HG02798 (cell line): ENCODE measurements at regions not wholly inside any gene's neighbourhood (a gene's known extent, or its start where the extent isn't known, plus 50 kb on each side); places are given as distances from the start of the nearest gene placed in this dataset.

Experiments
- ATAC-seq: cut with Tn5 transposase; IDR thresholded peaks from one replicate; pipeline ENCODE4 v1.9.1; 2021; ENCODE audit warnings: mild to moderate bottlenecking; ENCODE audit not compliant: unreplicated experiment, poor library complexity

- no peak for ATAC-seq
Observed at GRCh38 chr5:152274224-152274623, 130.9 kb downstream of the NMUR2 start.

DNA sequence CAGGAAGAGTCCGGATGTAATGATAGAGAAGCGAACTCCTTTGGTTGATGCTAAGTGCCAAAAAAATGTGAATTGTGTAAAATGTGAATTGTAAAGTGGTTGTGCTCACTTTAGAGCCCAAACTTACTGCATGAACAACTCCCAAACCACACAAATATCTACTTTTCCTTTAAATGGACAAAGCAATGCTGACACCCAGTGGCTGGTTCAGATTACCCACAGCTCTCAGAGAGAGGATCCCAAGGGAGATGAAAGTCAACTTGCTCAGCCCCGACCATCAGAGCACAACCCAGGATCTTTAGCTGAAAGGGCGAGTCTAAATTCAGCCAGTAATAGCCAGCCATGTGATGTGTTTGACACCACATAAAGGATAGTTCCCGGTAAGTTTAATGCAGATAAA, 133.7 kb downstream of the NMUR2 start:
- ATAC-seq, result no peak

GRCh38 chr5:152270096-152270495, 135.0 kb downstream of the NMUR2 start:
- ATAC-seq, result no peak

DNA sequence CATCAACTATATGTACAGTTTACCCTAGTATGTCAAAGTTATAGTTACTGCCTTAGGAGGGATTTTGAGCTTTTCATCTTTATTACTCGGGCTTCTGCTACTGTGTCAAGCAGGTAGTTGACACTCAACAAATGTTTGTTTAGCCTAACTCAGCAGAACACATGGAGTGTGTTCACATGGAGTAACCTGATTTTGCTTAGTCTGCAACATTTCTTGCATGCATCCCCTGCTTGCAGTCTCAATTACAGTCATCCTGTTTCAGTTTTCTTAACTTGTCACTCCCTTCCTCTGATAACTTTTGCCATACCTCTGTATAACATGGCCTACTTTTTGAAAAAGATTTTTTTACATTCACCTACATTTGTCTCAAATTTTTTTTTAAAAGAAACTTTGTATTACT, 135.5 kb downstream of the NMUR2 start:
- no peak for ATAC-seq

DNA sequence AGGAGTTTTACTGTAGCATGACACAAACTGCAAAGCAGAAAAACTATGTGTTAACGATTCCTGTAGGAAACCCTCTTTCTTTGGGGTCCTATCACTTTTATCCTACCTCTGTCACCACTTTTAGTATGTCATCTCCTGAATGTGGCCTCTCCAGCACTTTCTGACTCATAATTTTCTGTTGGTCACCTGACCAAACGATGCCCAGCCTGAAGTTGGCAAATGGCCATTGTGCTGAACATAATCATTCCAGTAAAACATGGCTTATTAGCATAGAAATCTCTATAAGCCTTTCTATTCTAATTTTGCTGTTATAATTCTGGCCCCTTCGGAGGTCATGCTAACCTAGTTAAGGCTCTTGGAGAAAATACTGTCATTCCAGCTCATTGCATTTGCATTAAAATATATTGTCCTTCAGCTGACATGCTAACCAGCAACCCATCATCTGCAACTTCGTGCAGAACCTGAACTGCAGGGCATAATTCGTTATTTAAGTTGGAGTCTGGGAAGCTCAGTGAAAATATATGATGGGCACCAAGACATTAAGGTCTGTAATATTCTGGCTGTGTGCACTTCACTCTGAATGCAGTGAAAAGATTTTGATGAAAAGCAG, 140.3 kb downstream of the NMUR2 start:
- no peak for ATAC-seq

DNA sequence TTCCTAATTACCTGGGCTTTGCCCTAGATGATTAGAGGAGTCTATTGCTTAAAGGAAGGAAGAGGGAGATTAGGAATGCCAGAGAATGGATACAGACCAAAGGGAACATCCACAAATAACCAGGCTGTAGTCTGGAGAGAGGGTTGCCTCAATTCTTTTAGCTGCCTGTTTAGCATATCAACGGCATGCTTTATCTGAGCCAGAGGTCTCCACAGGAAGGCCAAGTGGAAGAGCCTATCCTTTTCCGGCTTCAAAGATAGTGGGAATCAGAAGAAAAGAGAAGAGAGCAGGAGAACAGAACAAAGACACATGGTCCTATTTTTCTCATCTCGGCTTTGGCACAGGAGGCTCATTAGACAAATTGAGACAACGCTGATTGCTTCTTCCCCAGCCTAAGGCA, 142.4 kb downstream of the NMUR2 start:
- no peak for ATAC-seq

DNA sequence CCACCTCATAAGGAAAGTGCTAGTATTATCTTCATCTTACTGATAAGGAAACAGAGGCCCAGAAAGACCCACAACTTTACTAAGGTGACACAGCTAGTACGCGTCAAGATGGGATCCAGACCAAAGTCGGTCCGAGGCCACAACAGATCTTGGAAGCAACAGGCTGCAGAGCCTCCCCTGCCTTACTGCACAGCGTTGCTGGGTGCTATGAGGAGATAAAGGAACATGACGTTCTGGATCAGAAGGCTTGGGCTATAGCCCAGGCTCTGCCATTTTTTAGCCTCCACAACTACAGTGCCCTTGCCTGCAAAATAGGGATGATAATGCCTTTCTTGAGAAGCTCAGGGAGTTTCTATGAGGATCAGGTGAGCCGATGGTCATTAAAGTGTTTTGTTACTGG, 144.1 kb downstream of the NMUR2 start:
- ATAC-seq, result no peak

GRCh38 chr5:152259702-152260101, 145.4 kb downstream of the NMUR2 start:
- no peak for ATAC-seq

GRCh38 chr5:152256580-152256979, 148.5 kb downstream of the NMUR2 start:
- ATAC-seq, result no peak

- ATAC-seq, result no peak
Observed at GRCh38 chr5:152255411-152255810, 149.7 kb downstream of the NMUR2 start.

DNA sequence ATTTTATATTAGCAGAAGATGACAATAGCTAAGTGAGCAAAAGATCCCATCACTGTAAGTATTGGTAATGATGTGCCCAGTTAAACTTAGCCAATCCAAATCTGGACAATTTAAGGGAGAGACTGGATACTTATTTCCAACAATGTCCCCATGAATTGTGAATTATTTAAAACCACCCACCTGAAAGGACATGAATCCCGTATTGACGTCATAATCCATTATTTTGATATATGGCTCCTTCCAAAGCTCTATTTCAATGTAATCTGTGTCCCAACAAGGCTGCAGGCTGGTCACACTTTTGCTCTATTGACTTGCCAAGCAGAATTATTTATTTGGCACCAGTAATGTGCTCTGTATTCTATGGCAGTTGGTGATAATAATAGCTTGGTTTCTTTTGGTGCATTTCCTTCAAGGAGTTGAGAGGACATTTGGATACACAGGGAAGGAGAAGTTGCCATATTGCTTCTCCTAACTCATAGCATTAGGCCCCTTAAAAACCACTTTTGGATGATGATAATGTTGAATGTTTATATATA, 157.2 kb downstream of the NMUR2 start:
- no peak for ATAC-seq

GRCh38 chr5:152246401-152246800, 158.7 kb downstream of the NMUR2 start:
- ATAC-seq, result no peak

- ATAC-seq, result no peak
Observed at GRCh38 chr5:152237531-152237930, 167.5 kb downstream of the NMUR2 start.

DNA sequence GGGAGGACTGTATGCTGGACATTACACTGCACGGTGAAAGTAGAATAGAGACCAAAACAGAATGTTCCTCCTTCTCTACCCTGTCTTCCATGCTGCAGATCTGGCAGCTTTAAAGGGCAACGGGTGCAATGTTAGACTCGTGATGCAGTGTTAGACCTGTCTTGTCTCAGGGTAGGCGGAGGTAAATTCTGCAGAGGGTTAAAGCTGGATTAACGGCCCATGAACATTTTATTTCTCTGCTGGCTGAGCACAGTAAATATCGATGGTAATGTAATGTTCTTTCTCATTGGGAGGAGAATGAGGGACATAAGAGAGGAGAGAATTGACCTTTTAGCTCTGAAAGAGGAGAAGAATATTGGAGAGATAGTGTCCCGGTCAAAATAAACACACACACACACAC, 178.9 kb downstream of the NMUR2 start:
- ATAC-seq, result no peak

DNA sequence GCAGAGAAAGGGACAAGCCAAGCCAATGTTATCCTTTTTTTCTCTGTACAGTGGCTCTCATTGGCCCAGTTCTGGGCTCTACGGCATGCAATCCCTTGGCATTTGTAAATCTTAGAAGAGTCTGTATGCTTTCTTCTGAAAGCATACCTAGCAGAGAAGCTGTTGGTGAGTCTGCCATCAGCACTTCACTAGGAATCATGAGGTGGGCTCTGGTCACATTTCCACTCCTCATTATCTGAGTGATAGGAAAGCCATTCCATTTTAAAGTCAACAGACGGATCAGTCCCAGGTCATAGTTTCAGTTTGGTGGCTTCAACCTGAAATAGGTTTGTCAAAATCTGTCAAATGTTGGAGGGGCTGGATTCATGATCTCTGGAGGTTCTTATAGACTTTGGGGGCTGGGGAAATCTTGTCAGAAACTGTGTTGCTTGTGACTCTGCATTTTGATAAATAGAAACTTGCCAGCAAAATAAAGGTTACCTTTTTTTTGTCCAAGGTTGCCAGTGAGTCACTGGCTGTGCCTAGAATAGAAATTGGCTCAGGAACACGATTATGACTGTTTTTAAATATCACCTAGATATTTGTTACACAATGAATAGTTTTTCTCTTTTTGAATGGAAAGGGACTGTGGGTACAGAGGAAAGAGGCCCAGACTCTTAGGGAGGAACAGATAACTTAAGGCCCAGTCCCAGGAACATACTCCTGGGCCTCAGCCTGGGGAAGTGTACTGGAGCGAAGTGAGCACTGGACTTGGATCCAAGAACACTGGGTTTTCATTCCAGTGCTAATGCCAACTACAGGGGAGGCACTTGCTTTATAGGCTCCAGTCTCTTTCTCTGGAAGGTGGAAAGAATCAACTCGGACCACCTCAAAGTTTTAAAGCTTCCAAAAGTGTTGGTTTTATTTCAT, 183.1 kb downstream of the NMUR2 start:
- no peak for ATAC-seq

DNA sequence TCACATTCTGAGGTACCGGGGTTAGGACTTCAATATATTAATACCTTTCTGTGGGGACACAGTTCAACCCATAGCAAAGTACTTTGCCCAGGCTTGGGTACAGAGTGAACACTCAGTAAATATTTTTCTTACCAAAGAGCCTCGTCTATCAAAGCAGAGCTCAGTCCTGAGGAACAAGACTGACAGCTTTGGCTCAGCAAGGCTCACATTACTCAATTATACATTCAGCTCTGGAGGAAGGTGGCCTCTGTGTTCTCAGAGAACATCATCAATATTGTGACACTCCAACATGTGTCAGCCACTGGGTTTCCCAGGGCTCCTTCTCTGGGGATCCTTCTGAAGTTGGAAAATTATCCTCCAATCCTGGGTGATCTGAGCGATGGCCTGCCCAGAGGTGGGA, 186.4 kb downstream of the NMUR2 start:
- ATAC-seq, result no peak

DNA sequence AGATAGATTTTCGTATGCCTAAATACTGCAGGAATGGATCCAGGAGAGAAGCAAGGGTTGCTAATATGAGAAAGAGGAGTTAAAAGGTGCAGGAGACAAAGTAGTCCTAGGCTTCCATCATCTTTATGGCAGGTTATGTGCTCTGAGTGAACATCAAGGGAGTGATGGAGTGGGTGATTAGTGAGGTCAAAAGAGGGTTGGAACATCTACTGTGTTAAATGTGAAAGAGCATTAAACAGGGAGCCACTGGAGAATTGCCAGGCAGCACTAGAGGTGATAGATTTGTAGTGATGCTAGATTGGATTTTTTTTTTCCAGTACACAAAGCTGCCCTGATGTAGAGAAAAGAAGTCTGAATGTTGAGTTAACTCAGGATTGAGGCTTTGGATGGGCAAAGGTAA, 199.3 kb downstream of the NMUR2 start:
- ATAC-seq, result no peak

DNA sequence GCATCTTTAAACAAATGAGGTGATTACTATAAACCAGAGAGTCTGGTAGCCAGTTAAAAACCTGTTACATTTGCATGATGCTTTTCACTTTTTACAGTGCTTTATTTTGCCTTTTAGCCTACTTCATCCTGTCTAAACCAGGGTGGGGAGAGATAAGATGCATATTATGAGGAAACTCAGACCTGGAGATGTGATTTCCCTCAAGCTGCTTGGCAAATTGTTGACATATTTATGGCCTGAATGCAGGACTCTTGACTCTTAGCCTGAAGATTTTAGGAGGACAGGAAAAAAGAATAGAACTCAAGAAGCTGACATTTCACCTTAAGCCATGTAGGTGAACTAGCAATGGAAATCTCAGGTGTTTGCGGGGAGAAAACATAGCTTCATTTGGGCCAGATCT, 202.8 kb downstream of the NMUR2 start:
- ATAC-seq, result no peak

DNA sequence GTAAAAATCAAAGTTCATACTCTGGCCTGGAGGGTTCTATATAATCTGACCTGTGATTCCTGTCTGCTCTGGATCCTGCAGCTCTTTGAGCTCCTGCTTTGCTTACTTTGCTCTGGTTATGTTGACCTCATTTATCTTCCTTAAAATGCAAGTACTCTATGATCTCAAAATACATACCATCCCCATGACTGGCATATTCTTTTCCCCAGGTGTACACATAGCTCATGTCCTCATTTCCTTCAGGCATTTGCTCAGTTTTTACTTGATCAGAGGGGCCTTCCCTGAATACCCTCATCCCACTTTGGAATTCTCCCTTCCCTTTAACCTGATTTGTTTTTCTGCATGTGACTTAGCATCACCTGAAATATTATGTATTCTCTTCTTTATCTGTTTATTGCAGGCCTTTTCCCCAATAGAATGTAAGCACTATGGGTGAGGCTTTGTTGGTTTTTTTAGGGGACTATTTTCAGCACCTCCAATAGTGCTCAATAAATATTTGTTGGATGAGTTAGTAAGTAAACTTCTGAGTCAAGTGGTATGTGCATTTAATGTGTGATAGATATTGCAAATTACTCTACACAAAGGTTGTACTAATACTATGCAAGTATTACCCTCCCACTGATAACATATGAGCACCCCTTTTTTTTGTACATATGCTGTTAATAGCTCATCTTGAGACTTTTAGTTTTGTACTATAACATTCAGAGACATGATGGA, 211.5 kb downstream of the NMUR2 start:
- ATAC-seq, result no peak

DNA sequence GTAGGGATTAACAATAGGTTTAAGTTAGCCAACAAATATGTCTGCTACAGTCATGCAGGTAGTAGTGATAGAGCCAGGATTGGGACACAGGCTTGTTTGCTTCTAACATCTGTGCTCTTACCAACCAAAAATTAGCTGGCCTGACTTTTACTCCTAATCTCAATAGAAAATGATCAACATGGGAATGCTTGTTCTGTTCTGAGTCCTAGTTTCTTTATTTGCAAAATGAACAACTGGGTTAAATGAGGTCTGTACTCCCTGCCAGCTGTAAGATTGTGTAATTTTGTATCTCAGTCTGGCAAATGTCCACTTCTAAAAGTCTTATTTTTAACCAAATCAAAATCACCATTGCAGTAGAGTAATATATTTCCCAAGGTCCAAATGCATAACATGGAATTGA, 216.8 kb downstream of the NMUR2 start:
- no peak for ATAC-seq

DNA sequence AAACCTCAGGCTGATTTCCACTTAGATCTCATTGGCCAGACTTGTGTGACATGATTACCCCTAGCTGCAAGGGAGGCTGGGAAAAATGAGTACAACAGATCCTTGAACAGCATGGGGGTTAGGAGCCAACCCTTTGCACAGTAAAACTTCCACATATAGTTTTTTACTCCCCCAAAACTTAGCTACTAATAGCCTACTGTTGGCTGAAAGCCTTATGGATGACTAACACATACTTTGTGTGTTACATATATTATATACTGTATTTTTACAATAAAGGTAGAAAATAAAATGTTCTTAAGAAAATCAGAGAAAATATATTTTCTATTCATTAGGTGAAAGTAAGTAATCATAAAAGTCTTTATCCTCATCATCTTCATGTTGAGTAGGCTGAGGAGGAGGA, 217.4 kb downstream of the NMUR2 start:
- ATAC-seq, result no peak
